Left renal cortex interstitium (tissue), 4 donors: ENCODE measurements at regions not wholly inside any gene's neighbourhood (a gene's known extent, or its start where the extent isn't known, plus 50 kb on each side); places are given as distances from the start of the nearest gene placed in this dataset.

ENCODE experiments used
- DNase-seq, 4 donors: peaks; one replicate each; pipeline ENCODE4 v3.0.0-alpha.2; 2013; ENCODE audit warnings: low read depth in 4 of 4, low spot score in 2 of 4, missing footprints in 1 of 4

DNA sequence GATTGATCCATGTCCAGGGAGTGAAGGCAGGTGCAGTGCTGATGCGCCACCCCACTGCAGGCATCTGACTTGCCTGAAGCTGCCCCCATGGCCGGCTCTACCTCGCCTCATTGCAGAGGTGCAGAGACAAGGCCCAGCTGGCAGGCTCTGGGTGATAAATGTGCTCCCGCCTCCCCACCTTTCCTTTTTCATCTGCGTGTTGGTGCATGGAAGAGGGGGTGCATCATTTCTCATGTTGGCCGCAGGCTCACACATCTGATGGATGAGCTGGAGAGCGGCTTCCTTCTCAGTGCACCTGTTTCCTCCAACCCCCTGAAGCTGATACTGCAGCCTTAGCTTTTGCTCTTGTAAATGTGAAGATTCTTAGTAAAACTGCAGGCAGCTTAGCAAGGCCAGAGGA is 306.0 kb upstream of the KAZN start:
- DNase-seq = no peak

DNA sequence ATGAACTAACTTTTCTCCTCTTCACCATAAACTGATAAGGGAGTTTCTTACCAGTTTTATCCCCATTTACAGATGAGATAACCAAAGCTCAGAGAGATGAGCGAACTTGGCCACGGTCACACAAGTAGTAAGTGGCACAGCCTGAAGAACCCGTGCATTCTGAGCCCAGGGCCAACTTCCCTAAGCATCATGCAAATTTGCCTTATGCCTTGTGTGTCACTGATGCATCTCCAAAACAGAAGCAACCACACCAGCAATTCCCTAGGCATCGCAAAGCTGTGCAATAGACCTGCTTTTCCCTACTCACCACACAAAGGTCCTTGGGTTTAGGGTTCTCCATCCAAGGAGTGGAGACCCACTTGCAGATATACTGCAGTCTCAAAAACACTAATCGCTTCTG is 304.5 kb upstream of the KAZN start:
- no peak for DNase-seq

GRCh38 chr1:14294860-14295536 is 303.5 kb upstream of the KAZN start:
- DNase-seq = no peak

- no peak for DNase-seq
These were observed 301.7 kb upstream of the KAZN start for GRCh38 chr1:14296795-14297194.

DNA sequence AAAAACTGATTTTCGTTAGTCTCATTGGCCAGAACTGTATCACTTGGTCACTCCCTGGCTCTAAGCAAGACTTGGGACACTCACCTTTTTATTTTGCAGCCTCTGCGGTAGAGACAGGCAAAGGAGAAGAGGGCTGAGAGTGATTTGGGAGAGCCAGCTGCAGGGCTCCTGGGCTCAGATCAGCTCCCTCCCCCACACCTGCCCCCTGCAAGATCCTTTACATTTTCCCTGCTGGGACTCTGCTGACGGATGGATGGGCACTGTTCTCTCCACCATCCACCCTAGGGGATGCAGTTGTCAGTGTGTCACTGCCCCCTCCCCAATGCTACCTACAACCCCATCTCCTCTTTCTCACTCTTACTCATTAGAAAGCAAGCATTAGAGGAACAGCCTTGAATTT is 301.1 kb upstream of the KAZN start:
- DNase-seq = no peak

DNA sequence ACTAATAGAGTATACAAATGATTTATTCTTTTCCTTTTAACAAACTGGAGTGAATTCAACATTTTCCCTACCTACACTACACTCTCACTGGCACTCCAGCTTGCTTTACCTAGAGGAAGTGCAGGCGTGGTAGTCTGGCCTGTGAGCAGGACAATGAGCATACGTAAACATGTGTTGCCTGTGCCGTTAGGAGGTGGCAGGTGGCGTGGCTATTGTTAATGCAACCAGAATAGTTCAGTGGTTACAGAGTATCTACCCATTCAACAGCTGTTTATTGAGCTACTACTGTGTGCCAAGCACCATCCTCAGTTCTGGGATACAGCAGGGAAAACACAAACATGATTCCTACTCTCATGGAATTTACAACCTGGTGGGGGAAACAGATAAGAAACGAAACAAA is 299.7 kb upstream of the KAZN start:
- DNase-seq = no peak

DNA sequence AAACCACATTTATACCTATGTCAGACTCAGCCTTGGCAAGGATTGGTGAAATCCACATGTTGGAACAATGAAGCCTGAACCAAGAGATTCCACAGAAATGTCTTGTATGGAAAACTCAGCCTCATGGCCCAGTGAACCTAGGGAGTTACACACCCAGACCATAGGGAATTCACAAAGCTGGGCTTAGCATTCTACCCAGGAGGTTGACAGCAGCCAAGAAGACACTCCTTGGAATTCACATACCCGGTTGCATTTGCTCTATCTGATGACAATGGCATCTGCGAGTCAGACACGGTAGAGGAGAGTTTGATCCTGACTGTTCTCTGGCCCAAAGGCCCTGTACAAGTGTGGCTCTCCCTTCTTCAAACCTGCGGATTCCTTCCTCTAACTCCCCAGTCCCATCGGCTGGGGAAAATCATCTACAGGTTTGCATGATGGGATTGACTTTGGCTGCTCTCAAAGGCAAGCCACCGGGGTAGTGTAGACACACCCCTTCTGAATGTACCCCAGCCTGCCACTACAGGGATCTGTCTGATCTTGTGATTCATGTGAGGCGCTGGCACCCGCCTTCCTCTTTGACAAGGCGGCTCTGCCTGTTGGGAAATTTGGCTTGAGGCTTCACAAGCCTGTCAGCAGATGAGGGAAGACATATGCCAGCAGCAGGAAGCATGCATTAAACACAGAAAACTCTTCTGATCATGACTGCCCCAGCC is 297.3 kb upstream of the KAZN start:
- DNase-seq = no peak

- no peak for DNase-seq
These were observed 296.8 kb upstream of the KAZN start for GRCh38 chr1:14301704-14302024.

DNA sequence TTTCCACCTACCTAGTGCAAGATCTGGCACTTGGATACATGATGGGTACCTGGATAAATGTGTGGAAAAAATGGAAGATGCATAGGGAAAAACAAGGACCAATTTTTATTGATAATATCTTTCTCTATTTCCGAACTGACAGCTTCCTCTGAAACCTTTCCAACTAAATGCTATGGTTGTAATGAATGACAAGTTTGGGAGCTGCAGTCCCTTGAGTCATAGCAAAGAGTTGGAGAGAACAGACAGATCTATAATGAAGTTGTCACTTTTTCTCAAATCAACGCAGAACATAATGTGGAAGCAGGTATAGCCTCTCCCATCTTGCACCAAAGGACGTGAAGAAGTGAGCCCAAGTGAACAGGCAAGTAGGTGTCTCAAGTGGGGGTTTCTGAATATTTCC is 296.5 kb upstream of the KAZN start:
- no peak for DNase-seq

- no peak for DNase-seq
These were observed 295.5 kb upstream of the KAZN start for GRCh38 chr1:14303011-14303410.

GRCh38 chr1:14304381-14304865 is 294.1 kb upstream of the KAZN start:
- DNase-seq = no peak

DNA sequence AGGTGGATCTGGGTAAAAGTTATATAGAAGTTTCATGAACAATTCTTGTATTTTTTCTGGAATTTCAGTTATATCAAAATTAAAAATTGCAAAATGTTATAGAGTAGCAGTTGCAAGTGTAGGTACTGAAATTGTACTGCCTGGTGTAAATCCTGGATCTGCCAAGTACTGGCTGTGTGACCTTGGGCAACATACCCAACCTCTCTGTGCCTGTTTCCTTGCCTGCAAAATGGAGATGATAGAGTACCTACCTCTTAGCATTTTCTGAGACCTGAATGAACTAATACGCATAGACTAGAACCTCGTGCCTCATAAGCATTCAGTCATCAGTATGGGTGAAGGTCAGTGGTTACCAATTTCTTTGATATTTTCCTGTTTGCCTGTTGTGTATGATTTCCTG is 290.0 kb upstream of the KAZN start:
- DNase-seq = no peak

- no peak for DNase-seq
These were observed 288.5 kb upstream of the KAZN start for GRCh38 chr1:14309984-14310383.

- DNase-seq = no peak
These were observed 288.0 kb upstream of the KAZN start for GRCh38 chr1:14310476-14310875.

- no peak for DNase-seq
These were observed 284.6 kb upstream of the KAZN start for GRCh38 chr1:14313731-14314431.

GRCh38 chr1:14318830-14319229 is 279.7 kb upstream of the KAZN start:
- DNase-seq = no peak

DNA sequence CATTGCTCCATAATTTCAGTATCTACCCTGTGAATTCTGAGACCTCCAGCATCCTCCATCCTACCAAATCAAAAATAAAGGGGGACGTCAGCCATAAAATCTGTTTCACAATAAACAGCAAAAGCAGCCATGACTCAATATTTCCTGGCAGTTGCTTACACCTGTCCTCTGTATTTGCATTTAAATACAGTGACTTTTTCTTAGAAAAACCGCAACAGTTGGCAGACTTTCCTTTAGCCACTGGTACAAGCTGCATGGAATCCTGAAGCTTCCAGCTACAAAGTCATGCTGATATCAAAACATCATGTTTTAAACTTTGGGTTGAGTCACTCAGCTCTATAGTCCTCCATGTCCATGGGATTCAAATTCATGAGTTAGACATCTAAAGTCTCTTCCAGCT is 278.0 kb upstream of the KAZN start:
- DNase-seq = no peak

DNA sequence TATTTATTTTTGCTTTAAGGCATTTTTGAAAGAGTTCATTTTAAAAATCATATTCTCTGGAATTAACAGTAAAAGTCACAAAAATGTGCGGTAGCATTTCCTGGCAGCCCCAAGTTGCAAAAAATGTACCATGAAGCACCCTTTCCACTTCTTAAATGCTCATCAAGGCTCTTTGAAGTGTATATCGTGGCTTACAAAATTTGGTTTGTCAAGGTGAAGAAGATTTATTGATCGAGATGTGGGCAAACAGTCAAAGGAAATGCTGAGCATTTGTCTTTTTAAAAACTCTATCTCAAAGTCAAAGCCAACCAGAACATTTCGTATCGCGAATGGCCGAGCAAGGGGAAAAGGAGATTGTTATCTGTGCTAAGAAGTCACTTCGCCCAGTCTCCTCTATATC is 277.5 kb upstream of the KAZN start:
- DNase-seq = no peak

DNA sequence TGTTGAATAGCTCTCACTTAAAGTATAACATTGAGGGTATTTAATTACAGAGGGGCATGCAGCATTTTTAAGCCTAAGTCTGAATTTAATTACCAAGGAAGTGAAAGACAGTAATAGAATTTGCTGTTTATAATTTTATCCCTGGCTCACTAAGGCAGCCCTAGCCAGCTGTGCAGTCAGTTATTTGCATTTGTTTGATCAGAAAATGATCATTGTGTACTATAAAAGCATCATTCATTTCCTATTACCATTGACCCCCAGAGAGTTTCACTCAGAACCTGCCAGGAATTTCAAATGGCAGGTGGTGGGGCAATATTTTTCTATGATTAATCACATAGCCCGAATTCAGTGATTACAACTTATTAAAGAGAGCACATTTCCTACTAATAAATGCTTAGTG is 277.1 kb upstream of the KAZN start:
- DNase-seq = no peak

GRCh38 chr1:14323568-14324247 is 274.8 kb upstream of the KAZN start:
- DNase-seq = no peak

GRCh38 chr1:14324248-14324630 is 274.2 kb upstream of the KAZN start:
- no peak for DNase-seq
